Suprapubic skin (tissue), 4 donors: ENCODE measurements at regions not wholly inside any gene's neighbourhood (a gene's known extent, or its start where the extent isn't known, plus 50 kb on each side); places are given as distances from the start of the nearest gene placed in this dataset.

ENCODE experiments used
- CTCF ChIP-seq, 2 donors: fragments of 200-600 bp in 1 of 2; fragments of 450-650 bp in 1 of 2; sonication (generic) in 1 of 2; IDR thresholded peaks; one replicate each; pipeline ENCODE4 v1.5.1; 2016 to 2019; ENCODE audit warnings: antibody characterized with exemption in 2 of 2, mild to moderate bottlenecking in 1 of 2, moderate library complexity in 1 of 2
- EP300 ChIP-seq: sonication (generic); formaldehyde crosslinking; IDR thresholded peaks from one replicate; pipeline ENCODE4 v1.6.1; 2017; ENCODE audit warnings: antibody characterized with exemption
- POLR2A ChIP-seq, 2 donors: fragments of 450-650 bp; IDR thresholded peaks; one replicate each; pipeline ENCODE4 v1.6.1; 2017; ENCODE audit warnings: antibody characterized with exemption in 2 of 2, mild to moderate bottlenecking in 2 of 2, moderate library complexity in 2 of 2
- POLR2AphosphoS5 ChIP-seq, 3 donors: sonication (generic); formaldehyde crosslinking; IDR thresholded peaks; one replicate each; pipeline ENCODE4 v1.6.1; 2017; ENCODE audit warnings: antibody characterized with exemption in 3 of 3

GRCh38 chr12:114993165-114993564 is 309.2 kb upstream of the TBX3 start:
- TF ChIP-seq CTCF (IDR thresholded peaks at IDR 0.05) (no peak), EP300 (no peak), POLR2A (IDR thresholded peaks at IDR 0.05) (no peak), POLR2AphosphoS5 (IDR thresholded peaks at IDR 0.05) (no peak)
